ENCODE measurements at regions not wholly inside any gene's neighbourhood (a gene's known extent, or its start where the extent isn't known, plus 50 kb on each side); places are given as distances from the start of the nearest gene placed in this dataset.
A peak's percentile ranks its signal among the peaks of the same experiment; 100 is the strongest.
"Not testable (repeated sequence)": the region's sequence is repeated elsewhere in the genome, so short reads cannot be mapped to it uniquely, and the experiment has no call there.

- Histone ChIP-seq H3K4me3 (peak overlapping the region in 1 of 4 donors; percentile 1), H3K27me3 (no peaks in the 10 kb centered on the region), H3K27ac (peak overlapping the region in 2 of 5 donors; percentile 37 to 47), H3K36me3 (replicated peaks in 1 of 2) (no peaks in the 10 kb centered on the region), H3K9me3 (replicated peaks in 1 of 3) (no peaks in the 10 kb centered on the region), H3K4me1 (replicated peaks in 1 of 2) (peaks cover 41 to 63% of the 10 kb centered on the region in 2 donors)
- intact Hi-C loops (cut with DNase I): no loop called here
- DNase-seq: no peak
- TF ChIP-seq CTCF (IDR thresholded peaks at IDR 0.05) (no peak), POLR2A (IDR thresholded peaks at IDR 0.05) (no peak)
- 62 to 69% (median 67%) methylated on average over 4 of the region's 4 CpGs for WGBS, 4 donors
Observed at GRCh38 chr20:53655625-53656292, 62.1 kb upstream of the ZNF217 start.

GRCh38 chr20:53654932-53655624, 61.4 kb upstream of the ZNF217 start:
- Histone ChIP-seq H3K4me3 (peak overlapping the region in 1 of 4 donors; percentile 1), H3K27me3 (no peaks in the 10 kb centered on the region), H3K4me1 (replicated peaks in 1 of 2) (peaks cover 41 to 56% of the 10 kb centered on the region in 2 donors), H3K9me3 (replicated peaks in 1 of 3) (no peaks in the 10 kb centered on the region), H3K27ac (peak overlapping the region in 4 of 5 donors; percentile 37 to 69 (median 58)), H3K36me3 (replicated peaks in 1 of 2) (no peaks in the 10 kb centered on the region)
- TF ChIP-seq POLR2A (IDR thresholded peaks at IDR 0.05): no peak
- no peak for TF ChIP-seq CTCF (IDR thresholded peaks at IDR 0.05)
- DNase-seq: peak in 6 of 7 donors; percentile 23 to 62 (median 34)
- 65 to 71% (median 68%) methylated on average over 13 of the region's 13 CpGs for WGBS, 4 donors
- intact Hi-C loops (cut with DNase I): no loop called here

GRCh38 chr20:53654521-53654920, 60.9 kb upstream of the ZNF217 start:
- DNase-seq: peak in 2 of 7 donors; percentile 6 to 45
- H3K27ac ChIP-seq: peak overlapping the region in 4 of 5 donors; percentile 37 to 69 (median 58)
- H3K36me3 ChIP-seq (replicated peaks in 1 of 2); H3K9me3 ChIP-seq (replicated peaks in 1 of 3); H3K4me3 ChIP-seq; H3K27me3 ChIP-seq; intact Hi-C loops (cut with DNase I): not testable (repeated sequence)
- peaks cover 41 to 56% of the 10 kb centered on the region in 2 donors for H3K4me1 ChIP-seq (replicated peaks in 1 of 2)
- WGBS, 4 donors: 66 to 72% (median 70%) methylated on average over 8 of the region's 8 CpGs

GRCh38 chr20:53652859-53653517, 59.3 kb upstream of the ZNF217 start:
- Histone ChIP-seq H3K36me3 (replicated peaks in 1 of 2) (no peaks in the 10 kb centered on the region), H3K27ac (peak overlapping the region in 3 of 5 donors; percentile 44 to 61 (median 47)), H3K4me1 (replicated peaks in 1 of 2) (peaks cover 41 to 56% of the 10 kb centered on the region in 2 donors), H3K4me3 (no peak overlapping the region), H3K27me3 (no peaks in the 10 kb centered on the region), H3K9me3 (replicated peaks in 1 of 3) (no peaks in the 10 kb centered on the region)
- 43 to 57% (median 47%) methylated on average over 5 of the region's 5 CpGs for WGBS, 4 donors
- intact Hi-C loops (cut with DNase I): no loop called here
- no peak for DNase-seq
- TF ChIP-seq CTCF (IDR thresholded peaks at IDR 0.05): no peak
- TF ChIP-seq POLR2A (IDR thresholded peaks at IDR 0.05): no peak

Data from adrenal gland (tissue), 9 donors.